AG04450 (cell line): ENCODE measurements at regions not wholly inside any gene's neighbourhood (a gene's known extent, or its start where the extent isn't known, plus 50 kb on each side); places are given as distances from the start of the nearest gene placed in this dataset.

Experiments used
- CTCF ChIA-PET: fragments of 300-600, 350-600 bp; formaldehyde crosslinking; extraction: SDS; loops from one replicate; lab custom pipeline; 2022; ENCODE audit warnings: antibody characterized with exemption, inconsistent platforms; lab: Charles Lee
- POLR2A ChIA-PET: fragments of 350-600 bp; formaldehyde crosslinking; extraction: SDS; loops from one replicate; lab custom pipeline; 2021; ENCODE audit warnings: antibody characterized with exemption, inconsistent platforms; lab: Yijun Ruan, JAX
- DNase-seq: peaks from one replicate; pipeline ENCODE4 v3.0.0-alpha.2; 2011; ENCODE audit warnings: low read depth, low spot score
- H3K27ac ChIP-seq: one replicate; pipeline ENCODE4 v1.5.1; 2012; ENCODE audit warnings: low read depth, low read length, control low read depth
- H3K27me3 ChIP-seq: one replicate; pipeline ENCODE4 v1.6.0; 2012; ENCODE audit warnings: low read length; ENCODE audit not compliant: control insufficient read depth, insufficient read depth
- H3K4me3 ChIP-seq: 2 replicates; pipeline ENCODE4 v1.5.1; 2011; ENCODE audit warnings: mild to moderate bottlenecking, low read depth, low read length, control low read depth
- H3K9me3 ChIP-seq: 2 replicates; pipeline ENCODE4 v1.5.1; 2012; ENCODE audit warnings: low read length; ENCODE audit not compliant: control insufficient read depth, insufficient read depth
- CTCF ChIP-seq: IDR thresholded peaks from 2 replicates; pipeline ENCODE4 v1.5.1; 2011; ENCODE audit warnings: low read depth, low read length, control low read depth, inconsistent platforms

- ChIA-PET POLR2A (no interaction called here), CTCF (interaction anchor here (0.6 to 0.7 kb wide), 2 partner anchors 14 to 74 kb away, joined by 3 to 4 read pairs; no protein-coding TSS in a partner anchor)
- Histone ChIP-seq H3K4me3 (no peak overlapping the region), H3K9me3 (no peaks in the 10 kb centered on the region; the same call in 1 of the 2 replicates), H3K27ac (no peak overlapping the region), H3K27me3 (no peaks in the 10 kb centered on the region)
- no peak for DNase-seq
- no peak for TF ChIP-seq CTCF
Measured at GRCh38 chr12:124482901-124483799, 84.3 kb downstream of the NCOR2 start.

GRCh38 chr12:124482567-124482893 is 84.9 kb downstream of the NCOR2 start:
- no peaks in the 10 kb centered on the region; the same call in 1 of the 2 replicates for H3K9me3 ChIP-seq
- H3K4me3 ChIP-seq = no peak overlapping the region
- POLR2A ChIA-PET = no interaction called here
- no peak for TF ChIP-seq CTCF
- no peaks in the 10 kb centered on the region for H3K27me3 ChIP-seq
- no peak overlapping the region for H3K27ac ChIP-seq
- CTCF ChIA-PET = no interaction called here
- no peak for DNase-seq

- TF ChIP-seq CTCF = no peak
- no peaks in the 10 kb centered on the region; the same call in 1 of the 2 replicates for H3K9me3 ChIP-seq
- H3K27me3 ChIP-seq = no peaks in the 10 kb centered on the region
- POLR2A ChIA-PET = no interaction called here
- no peak for DNase-seq
- no peak overlapping the region for H3K4me3 ChIP-seq
- CTCF ChIA-PET = no interaction called here
- no peak overlapping the region for H3K27ac ChIP-seq
Measured at GRCh38 chr12:124481772-124482566, 85.4 kb downstream of the NCOR2 start.

- ChIA-PET POLR2A (no interaction called here), CTCF (no interaction called here)
- Histone ChIP-seq H3K27me3 (no peaks in the 10 kb centered on the region), H3K4me3 (no peak overlapping the region), H3K9me3 (no peaks in the 10 kb centered on the region; the same call in 1 of the 2 replicates), H3K27ac (no peak overlapping the region)
- DNase-seq = no peak
- TF ChIP-seq CTCF = no peak
Measured at GRCh38 chr12:124481257-124481750, 86.1 kb downstream of the NCOR2 start.
